ENCODE measurements at regions not wholly inside any gene's neighbourhood (a gene's known extent, or its start where the extent isn't known, plus 50 kb on each side); places are given as distances from the start of the nearest gene placed in this dataset.

GRCh38 chr12:93314177-93314497, 63.6 kb upstream of the NUDT4 start:
- TF ChIP-seq, protein P1, sequence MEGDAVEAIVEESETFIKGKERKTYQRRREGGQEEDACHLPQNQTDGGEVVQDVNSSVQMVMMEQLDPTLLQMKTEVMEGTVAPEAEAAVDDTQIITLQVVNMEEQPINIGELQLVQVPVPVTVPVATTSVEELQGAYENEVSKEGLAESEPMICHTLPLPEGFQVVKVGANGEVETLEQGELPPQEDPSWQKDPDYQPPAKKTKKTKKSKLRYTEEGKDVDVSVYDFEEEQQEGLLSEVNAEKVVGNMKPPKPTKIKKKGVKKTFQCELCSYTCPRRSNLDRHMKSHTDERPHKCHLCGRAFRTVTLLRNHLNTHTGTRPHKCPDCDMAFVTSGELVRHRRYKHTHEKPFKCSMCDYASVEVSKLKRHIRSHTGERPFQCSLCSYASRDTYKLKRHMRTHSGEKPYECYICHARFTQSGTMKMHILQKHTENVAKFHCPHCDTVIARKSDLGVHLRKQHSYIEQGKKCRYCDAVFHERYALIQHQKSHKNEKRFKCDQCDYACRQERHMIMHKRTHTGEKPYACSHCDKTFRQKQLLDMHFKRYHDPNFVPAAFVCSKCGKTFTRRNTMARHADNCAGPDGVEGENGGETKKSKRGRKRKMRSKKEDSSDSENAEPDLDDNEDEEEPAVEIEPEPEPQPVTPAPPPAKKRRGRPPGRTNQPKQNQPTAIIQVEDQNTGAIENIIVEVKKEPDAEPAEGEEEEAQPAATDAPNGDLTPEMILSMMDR (IDR thresholded peaks at IDR 0.05; ENCODE audit: insufficient read depth, low read length, poor library complexity, severe bottlenecking): no peak
- no peak for TF ChIP-seq EZH2phosphoT487 (conservative IDR thresholded peaks at IDR 0.05; ENCODE audit: low read length)

All from SU-DHL-6 (cell line).